ENCODE measurements at regions not wholly inside any gene's neighbourhood (a gene's known extent, or its start where the extent isn't known, plus 50 kb on each side); places are given as distances from the start of the nearest gene placed in this dataset.
"Not testable (repeated sequence)": the region's sequence is repeated elsewhere in the genome, so short reads cannot be mapped to it uniquely, and the experiment has no call there.

DNA sequence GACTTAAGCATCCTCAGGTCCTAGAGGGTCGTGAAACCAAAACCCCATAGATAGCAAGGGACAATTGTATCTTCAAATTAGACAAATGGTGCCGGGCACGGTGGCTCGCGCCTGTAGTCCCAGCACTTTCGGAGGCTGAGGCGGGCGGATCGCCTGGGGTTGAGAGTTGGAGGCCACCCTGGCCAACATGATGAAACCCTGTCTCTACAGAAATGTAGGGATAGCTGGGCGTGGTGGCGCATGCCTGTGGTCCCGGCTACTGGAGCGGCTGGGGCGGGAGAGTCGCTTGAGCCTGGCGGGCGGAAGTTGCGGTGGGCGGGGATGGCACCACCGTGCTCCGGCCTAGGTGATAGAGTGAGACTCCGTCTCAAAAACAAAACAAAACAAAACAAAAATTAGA is 780.6 kb downstream of the BRINP3 start:
- H3K9ac ChIP-seq (ENCODE audit: low read length in 3 of 3) = no peak overlapping the region
- no peaks in the 10 kb centered on the region for H3K4me1 ChIP-seq (ENCODE audit: control insufficient read depth in 2 of 3, insufficient read depth in 2 of 3, low read depth in 1 of 3, low read length in 3 of 3)
- TF ChIP-seq, protein P1, sequence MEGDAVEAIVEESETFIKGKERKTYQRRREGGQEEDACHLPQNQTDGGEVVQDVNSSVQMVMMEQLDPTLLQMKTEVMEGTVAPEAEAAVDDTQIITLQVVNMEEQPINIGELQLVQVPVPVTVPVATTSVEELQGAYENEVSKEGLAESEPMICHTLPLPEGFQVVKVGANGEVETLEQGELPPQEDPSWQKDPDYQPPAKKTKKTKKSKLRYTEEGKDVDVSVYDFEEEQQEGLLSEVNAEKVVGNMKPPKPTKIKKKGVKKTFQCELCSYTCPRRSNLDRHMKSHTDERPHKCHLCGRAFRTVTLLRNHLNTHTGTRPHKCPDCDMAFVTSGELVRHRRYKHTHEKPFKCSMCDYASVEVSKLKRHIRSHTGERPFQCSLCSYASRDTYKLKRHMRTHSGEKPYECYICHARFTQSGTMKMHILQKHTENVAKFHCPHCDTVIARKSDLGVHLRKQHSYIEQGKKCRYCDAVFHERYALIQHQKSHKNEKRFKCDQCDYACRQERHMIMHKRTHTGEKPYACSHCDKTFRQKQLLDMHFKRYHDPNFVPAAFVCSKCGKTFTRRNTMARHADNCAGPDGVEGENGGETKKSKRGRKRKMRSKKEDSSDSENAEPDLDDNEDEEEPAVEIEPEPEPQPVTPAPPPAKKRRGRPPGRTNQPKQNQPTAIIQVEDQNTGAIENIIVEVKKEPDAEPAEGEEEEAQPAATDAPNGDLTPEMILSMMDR (IDR thresholded peaks at IDR 0.05; ENCODE audit: borderline replicate concordance, extremely low read depth, insufficient read depth) = no peak
- DNase-seq (no peak), FAIRE-seq (no peak)
- no peaks in the 10 kb centered on the region for H3K9me3 ChIP-seq (ENCODE audit: control insufficient read depth in 2 of 3, insufficient read depth in 1 of 3, low read length in 3 of 3)
- H3K27me3 ChIP-seq (ENCODE audit: control insufficient read depth, insufficient read depth, low read length) = no peaks in the 10 kb centered on the region
- no peaks in the 10 kb centered on the region for H3K36me3 ChIP-seq (ENCODE audit: control insufficient read depth in 2 of 3, insufficient read depth in 3 of 3, low read length in 3 of 3)
- intact Hi-C loops (cut with DNase I) = no loop called here
- H3K27ac ChIP-seq (ENCODE audit: low read depth in 2 of 2, low read length in 2 of 2) = no peak overlapping the region
- H3K4me3 ChIP-seq (ENCODE audit: low read length in 3 of 3) = no peak overlapping the region

DNA sequence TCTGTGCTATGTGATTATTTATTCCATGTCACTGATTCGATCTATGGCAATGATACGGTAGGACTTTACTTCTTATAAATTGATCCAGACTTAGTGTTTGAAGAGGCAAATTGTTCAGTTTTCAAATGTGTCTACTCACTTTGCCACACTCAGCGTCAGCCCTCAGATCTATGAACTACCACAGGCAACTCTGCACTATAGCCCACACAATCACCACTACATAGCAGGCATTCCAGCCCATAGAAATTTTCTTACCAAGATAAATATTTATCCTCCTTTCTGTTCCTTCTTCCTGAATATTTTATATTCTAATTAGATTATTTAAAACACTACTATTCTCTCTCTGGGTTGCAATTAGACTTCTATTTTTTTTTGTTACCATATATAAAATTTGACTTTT is 776.1 kb downstream of the BRINP3 start:
- no peaks in the 10 kb centered on the region for H3K4me1 ChIP-seq (ENCODE audit: control insufficient read depth in 2 of 3, insufficient read depth in 2 of 3, low read depth in 1 of 3, low read length in 3 of 3)
- no peak overlapping the region for H3K9ac ChIP-seq (ENCODE audit: low read length in 3 of 3)
- H3K27ac ChIP-seq (ENCODE audit: low read depth in 2 of 2, low read length in 2 of 2) = no peak overlapping the region
- no peak for DNase-seq
- H3K36me3 ChIP-seq (ENCODE audit: control insufficient read depth in 2 of 3, insufficient read depth in 3 of 3, low read length in 3 of 3) = no peaks in the 10 kb centered on the region
- no peak overlapping the region for H3K4me3 ChIP-seq (ENCODE audit: low read length in 3 of 3)
- FAIRE-seq = no peak
- TF ChIP-seq, protein P1 (IDR thresholded peaks at IDR 0.05; ENCODE audit: borderline replicate concordance, extremely low read depth, insufficient read depth) = no peak
- intact Hi-C loops (cut with DNase I) = no loop called here
- no peaks in the 10 kb centered on the region for H3K27me3 ChIP-seq (ENCODE audit: control insufficient read depth, insufficient read depth, low read length)
- H3K9me3 ChIP-seq (ENCODE audit: control insufficient read depth in 2 of 3, insufficient read depth in 1 of 3, low read length in 3 of 3) = no peaks in the 10 kb centered on the region

- Histone ChIP-seq H3K4me3 (ENCODE audit: low read length in 3 of 3) (no peak overlapping the region), H3K9me3 (ENCODE audit: control insufficient read depth in 2 of 3, insufficient read depth in 1 of 3, low read length in 3 of 3) (no peaks in the 10 kb centered on the region), H3K36me3 (ENCODE audit: control insufficient read depth in 2 of 3, insufficient read depth in 3 of 3, low read length in 3 of 3) (no peaks in the 10 kb centered on the region), H3K27ac (ENCODE audit: low read depth in 2 of 2, low read length in 2 of 2) (no peak overlapping the region), H3K9ac (ENCODE audit: low read length in 3 of 3) (no peak overlapping the region), H3K4me1 (ENCODE audit: control insufficient read depth in 2 of 3, insufficient read depth in 2 of 3, low read depth in 1 of 3, low read length in 3 of 3) (no peaks in the 10 kb centered on the region), H3K27me3 (ENCODE audit: control insufficient read depth, insufficient read depth, low read length) (no peaks in the 10 kb centered on the region)
- DNase-seq = no peak
- intact Hi-C loops (cut with DNase I) = no loop called here
- TF ChIP-seq, protein P1 (IDR thresholded peaks at IDR 0.05; ENCODE audit: borderline replicate concordance, extremely low read depth, insufficient read depth) = no peak
- no peak for FAIRE-seq
These were observed 771.1 kb downstream of the BRINP3 start for GRCh38 chr1:189706594-189706993.

GRCh38 chr1:189708674-189709073 is 769.0 kb downstream of the BRINP3 start:
- peak in 3 of 5 donors; percentile 3 to 29 (median 10) for DNase-seq
- intact Hi-C loops (cut with DNase I) = no loop called here
- peaks cover 0 to 2% (median 0%) of the 10 kb centered on the region in 3 donors for H3K9me3 ChIP-seq (ENCODE audit: control insufficient read depth in 2 of 3, insufficient read depth in 1 of 3, low read length in 3 of 3)
- no peak overlapping the region for H3K27ac ChIP-seq (ENCODE audit: low read depth in 2 of 2, low read length in 2 of 2)
- no peak overlapping the region for H3K9ac ChIP-seq (ENCODE audit: low read length in 3 of 3)
- H3K4me1 ChIP-seq (ENCODE audit: control insufficient read depth in 2 of 3, insufficient read depth in 2 of 3, low read depth in 1 of 3, low read length in 3 of 3) = no peaks in the 10 kb centered on the region
- FAIRE-seq = no peak
- no peaks in the 10 kb centered on the region for H3K36me3 ChIP-seq (ENCODE audit: control insufficient read depth in 2 of 3, insufficient read depth in 3 of 3, low read length in 3 of 3)
- no peaks in the 10 kb centered on the region for H3K27me3 ChIP-seq (ENCODE audit: control insufficient read depth, insufficient read depth, low read length)
- TF ChIP-seq, protein P1 (IDR thresholded peaks at IDR 0.05; ENCODE audit: borderline replicate concordance, extremely low read depth, insufficient read depth) = no peak
- no peak overlapping the region for H3K4me3 ChIP-seq (ENCODE audit: low read length in 3 of 3)

DNA sequence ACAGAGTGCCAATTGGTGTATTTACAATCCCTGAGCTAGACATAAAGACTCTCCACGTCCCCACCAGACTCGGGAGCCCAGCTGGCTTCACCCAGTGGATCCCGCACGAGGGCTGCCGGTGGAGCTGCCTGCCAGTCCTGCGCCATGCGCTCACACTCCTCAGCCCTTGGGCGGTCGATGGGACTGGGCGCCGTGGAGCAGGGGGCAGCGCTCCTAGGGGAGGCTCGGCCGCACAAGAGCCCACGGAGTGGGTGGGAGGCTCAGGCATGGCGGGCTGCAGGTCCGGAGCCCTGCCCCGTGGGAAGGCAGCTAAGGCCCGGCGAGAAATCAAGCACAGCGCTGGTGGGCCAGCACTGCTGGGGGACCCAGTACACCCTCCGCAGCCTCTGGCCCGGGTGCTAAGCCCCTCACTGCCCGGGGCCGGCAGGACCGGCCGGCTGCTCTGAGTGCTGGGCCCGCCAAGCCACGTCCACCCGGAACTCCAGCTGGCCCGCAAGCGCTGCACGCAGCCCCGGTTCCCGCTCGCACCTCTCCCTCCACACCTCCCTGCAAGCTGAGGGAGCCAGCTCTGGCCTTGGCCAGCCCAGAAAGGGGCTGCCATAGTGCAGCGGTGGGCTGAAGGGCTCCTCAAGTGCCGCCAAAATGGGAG is 759.4 kb downstream of the BRINP3 start:
- H3K9me3 ChIP-seq (ENCODE audit: control insufficient read depth in 2 of 3, insufficient read depth in 1 of 3, low read length in 3 of 3); H3K9ac ChIP-seq (ENCODE audit: low read length in 3 of 3); DNase-seq; FAIRE-seq; H3K27ac ChIP-seq (ENCODE audit: low read depth in 2 of 2, low read length in 2 of 2); H3K36me3 ChIP-seq (ENCODE audit: control insufficient read depth in 2 of 3, insufficient read depth in 3 of 3, low read length in 3 of 3); H3K27me3 ChIP-seq (ENCODE audit: control insufficient read depth, insufficient read depth, low read length); H3K4me3 ChIP-seq (ENCODE audit: low read length in 3 of 3); intact Hi-C loops (cut with DNase I); H3K4me1 ChIP-seq (ENCODE audit: control insufficient read depth in 2 of 3, insufficient read depth in 2 of 3, low read depth in 1 of 3, low read length in 3 of 3): not testable (repeated sequence)
